HepG2 (cell line): ENCODE measurements at regions not wholly inside any gene's neighbourhood (a gene's known extent, or its start where the extent isn't known, plus 50 kb on each side); places are given as distances from the start of the nearest gene placed in this dataset.

Source experiments
- ATAC-seq: fragments of 200-7000 bp; cut with Tn5 transposase; 3 replicates; pipeline ENCODE4 v1.9.1; 2020; ENCODE audit warnings: mild to moderate bottlenecking, moderate library complexity
- BruUV-seq: library from RNA; stranded (reverse); fragments of 400-500 nt; replicated peaks from 2 replicates; lab custom pipeline; 2021; lab: Mats Ljungman, UMichigan
- CTCF ChIA-PET: fragments of 300-600 bp; formaldehyde crosslinking; extraction: SDS; loops from one replicate; lab custom pipeline; 2021; ENCODE audit warnings: low total read pairs, inconsistent platforms, low intra/inter-chr PET ratio; lab: Yijun Ruan, JAX
- POLR2A ChIA-PET: fragments of 350-600 bp; sonication (Branson Sonifier 250); formaldehyde crosslinking; loops from one replicate; lab custom pipeline; 2020; ENCODE audit warnings: antibody characterized with exemption, inconsistent platforms; lab: Yijun Ruan, JAX
- DNase-seq: peaks from one replicate; pipeline ENCODE4 v3.0.0-alpha.2; 2015; ENCODE audit warnings: low spot score
- FAIRE-seq: peaks from 3 replicates; lab custom pipeline; 2011; peaks lifted over from hg19 to GRCh38; lab: Jason Lieb, UNC
- H2AFZ ChIP-seq: one replicate; pipeline ENCODE4 v1.6.1; 2011; ENCODE audit warnings: low read length, inconsistent platforms
- H3K27ac ChIP-seq: fragments of 300-600 bp; 3 replicates; pipeline ENCODE4 v1.8.0; 2011; ENCODE audit warnings: mixed run types, mild to moderate bottlenecking, mixed read lengths, low read length, inconsistent platforms; ENCODE audit not compliant: insufficient read depth; ENCODE audit errors: extremely low read length
- H3K27me3 ChIP-seq, 2 experiments: fragments of 200-600 bp in 1 of 2; 2 replicates in 1 of 2; 3 replicates in 1 of 2; pipeline versions ENCODE4 v1.6.0 to v1.8.0; 2011; ENCODE audit warnings: low read length in 2 of 2, mild to moderate bottlenecking in 2 of 2, moderate library complexity in 2 of 2, inconsistent platforms in 1 of 2; ENCODE audit not compliant: insufficient read depth in 2 of 2, control insufficient read depth in 1 of 2
- H3K36me3 ChIP-seq, 2 experiments: fragments of 200-600 bp in 1 of 2; replicated peaks in 1 of 2; 2 replicates in 1 of 2; 3 replicates in 1 of 2; pipeline versions ENCODE4 v1.5.1 to v1.8.0; 2011; ENCODE audit warnings: low read length in 2 of 2, inconsistent platforms in 1 of 2; ENCODE audit not compliant: insufficient read depth in 2 of 2, control insufficient read depth in 1 of 2
- H3K4me1 ChIP-seq: 2 replicates; pipeline ENCODE4 v1.5.1; 2012; ENCODE audit warnings: low read length, inconsistent platforms; ENCODE audit not compliant: insufficient read depth
- H3K4me2 ChIP-seq: 2 replicates; pipeline ENCODE4 v1.6.0; 2011; ENCODE audit warnings: low read depth, low read length, inconsistent platforms
- H3K4me3 ChIP-seq, 3 experiments: fragments of 200-600 bp in 1 of 3; sonication (generic), shearing (Covaris generic) in 1 of 3; replicated peaks in 1 of 3; 2 replicates each; pipeline ENCODE4 v1.5.1; 2011 to 2016; ENCODE audit warnings: low read length in 3 of 3, inconsistent platforms in 2 of 3, low read depth in 2 of 3, mild to moderate bottlenecking in 2 of 3, control low read depth in 1 of 3, mixed read lengths in 1 of 3; ENCODE audit not compliant: insufficient read depth in 1 of 3
- H3K79me2 ChIP-seq: one replicate; pipeline ENCODE4 v1.6.1; 2011; ENCODE audit warnings: low read length, inconsistent platforms; ENCODE audit not compliant: insufficient read depth
- H3K9ac ChIP-seq: 2 replicates; pipeline ENCODE4 v1.6.0; 2011; ENCODE audit warnings: mild to moderate bottlenecking, low read depth, low read length, inconsistent platforms; ENCODE audit not compliant: insufficient read depth
- H3K9me3 ChIP-seq: 2 replicates; pipeline ENCODE4 v1.5.1; 2012; ENCODE audit warnings: mild to moderate bottlenecking, low read length
- H4K20me1 ChIP-seq: 2 replicates; pipeline ENCODE4 v1.6.0; 2011; ENCODE audit warnings: inconsistent platforms, mild to moderate bottlenecking, low read length, moderate library complexity; ENCODE audit not compliant: insufficient read depth
- HNF4G ChIP-seq, 2 experiments: sonication (generic) in 1 of 2; formaldehyde crosslinking in 1 of 2; IDR thresholded peaks; 2 replicates each; pipeline versions ENCODE4 v1.4.0 to v1.6.1; 2011 to 2020; ENCODE audit warnings: borderline replicate concordance in 2 of 2, low read depth in 2 of 2, mild to moderate bottlenecking in 2 of 2, low read length in 1 of 2, missing genetic modification reagents in 1 of 2, moderate library complexity in 1 of 2
- HOXD1 ChIP-seq: sonication (generic); formaldehyde crosslinking; IDR thresholded peaks from 2 replicates; pipeline ENCODE4 v1.5.0; 2020; ENCODE audit warnings: missing genetic modification reagents
- PLRG1 ChIP-seq: fragments of 450-650 bp; conservative IDR thresholded peaks from 2 replicates; pipeline ENCODE4 v1.6.1; 2016
- RBAK ChIP-seq: sonication (generic); formaldehyde crosslinking; IDR thresholded peaks from 2 replicates; pipeline ENCODE4 v1.5.1; 2020; ENCODE audit warnings: mild to moderate bottlenecking, missing genetic modification reagents
- SIN3B ChIP-seq: fragments of 150-350 bp; IDR thresholded peaks from 2 replicates; pipeline ENCODE4 v1.6.1; 2014; ENCODE audit warnings: low read length
- ZMYM4 ChIP-seq: sonication (generic); formaldehyde crosslinking; IDR thresholded peaks from 2 replicates; pipeline ENCODE4 v1.8.1; 2023; ENCODE audit warnings: mild to moderate bottlenecking, missing genetic modification reagents
- ZNF577 ChIP-seq: sonication (generic); formaldehyde crosslinking; IDR thresholded peaks from 2 replicates; pipeline ENCODE4 v1.4.0; 2020; ENCODE audit warnings: mild to moderate bottlenecking, low read depth, missing genetic modification reagents, borderline replicate concordance
- ZNF850 ChIP-seq: sonication (generic); formaldehyde crosslinking; conservative IDR thresholded peaks from 2 replicates; pipeline ENCODE4 v1.9.0; 2021; ENCODE audit warnings: mild to moderate bottlenecking, missing genetic modification reagents
- ZSCAN20 ChIP-seq: sonication (generic); formaldehyde crosslinking; IDR thresholded peaks from 2 replicates; pipeline ENCODE4 v1.4.0; 2020; ENCODE audit warnings: missing genetic modification reagents, mild to moderate bottlenecking, borderline replicate concordance
- WGBS: methylation state at CpG from one replicate; pipeline ENCODE4 v1.1.6; 2017; ENCODE audit warnings: low lambda C conversion rate; 5-methylcytosine and 5-hydroxymethylcytosine counted together
- in situ Hi-C: cut with HindIII; loops from 2 replicates; pipeline ENCODE4 v1.10.0; 2017; ENCODE audit warnings: low pct_unique_long_range_greater_than_20kb; ENCODE audit not compliant: extremely low pct_ligation_motif_present
- intact Hi-C: fragments of 100-400 bp; cut with micrococcal nuclease; formaldehyde crosslinking; loops from one replicate; pipeline ENCODE4 v1.10.0; 2022; ENCODE audit not compliant: unreplicated experiment
- TF ChIP-seq, protein P1 (sequence below): sonication (generic); formaldehyde crosslinking; IDR thresholded peaks from 2 replicates; pipeline ENCODE4 v1.5.0; 2020; ENCODE audit warnings: mild to moderate bottlenecking, low read depth, missing genetic modification reagents, borderline replicate concordance
- TF ChIP-seq, protein P2 (sequence below): sonication (generic); formaldehyde crosslinking; IDR thresholded peaks from 2 replicates; pipeline ENCODE4 v1.5.0; 2020; ENCODE audit warnings: missing genetic modification reagents
- TF ChIP-seq, protein P3 (sequence below): sonication (generic); formaldehyde crosslinking; IDR thresholded peaks from 2 replicates; pipeline ENCODE4 v1.8.1; 2023; ENCODE audit warnings: mild to moderate bottlenecking, inconsistent platforms, moderate library complexity, missing genetic modification reagents, borderline replicate concordance
- TF ChIP-seq, protein P4 (sequence below): sonication (generic); formaldehyde crosslinking; IDR thresholded peaks from 2 replicates; pipeline ENCODE4 v1.8.0; 2022; ENCODE audit warnings: mild to moderate bottlenecking, missing genetic modification reagents, borderline replicate concordance

DNA sequence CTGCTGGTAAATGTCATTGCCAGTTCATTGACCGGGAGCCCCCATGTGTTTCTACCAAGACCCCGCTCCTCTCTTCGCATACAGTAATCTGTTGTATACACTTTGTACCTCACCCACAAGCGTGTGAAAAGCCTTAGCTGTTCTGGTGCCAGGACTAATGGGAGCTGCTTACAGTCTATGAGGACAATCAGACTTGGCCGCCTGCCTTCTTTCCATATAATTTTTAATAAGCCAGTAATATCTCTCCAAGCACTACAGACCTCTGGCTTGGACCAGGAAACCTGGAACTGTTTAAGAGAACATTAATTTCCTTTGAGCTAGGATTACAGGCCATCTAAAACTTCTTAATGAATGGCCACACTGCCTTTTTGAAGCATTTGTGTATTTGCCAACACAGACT is 149.7 kb upstream of the MSX1 start:
- 86% methylated on average over 5 of the region's 5 CpGs for WGBS
- no peak overlapping the region for H3K9ac ChIP-seq
- no peak overlapping the region for H3K4me2 ChIP-seq
- intact Hi-C loops = no loop called here
- no peak overlapping the region for H3K4me3 ChIP-seq
- ATAC-seq (no peak), DNase-seq (no peak), FAIRE-seq (no peak)
- no peak overlapping the region for H2AFZ ChIP-seq
- peaks cover 35% of the 10 kb centered on the region for H3K4me1 ChIP-seq
- CTCF ChIA-PET = no interaction called here
- peaks cover 0 to 1% of the 10 kb centered on the region in 2 experiments; a peak in 1 of 5 replicates for H3K36me3 ChIP-seq
- H3K79me2 ChIP-seq = no peaks in the 10 kb centered on the region
- no peaks in the 10 kb centered on the region for H4K20me1 ChIP-seq
- no peaks in the 10 kb centered on the region for H3K9me3 ChIP-seq
- H3K27ac ChIP-seq = no peak overlapping the region
- no TSS peak for BruUV-seq
- TF ChIP-seq HNF4G (IDR thresholded peaks at IDR 0.05; ENCODE audit: borderline replicate concordance, low read depth, low read length) (no peak), HNF4G (CRISPR knock-in tag; IDR thresholded peaks at IDR 0.05; ENCODE audit: borderline replicate concordance, low read depth) (no peak), HOXD1 (no peak)
- H3K27me3 ChIP-seq = no peaks in the 10 kb centered on the region
- POLR2A ChIA-PET = no interaction called here
- in situ Hi-C loops = no loop called here

DNA sequence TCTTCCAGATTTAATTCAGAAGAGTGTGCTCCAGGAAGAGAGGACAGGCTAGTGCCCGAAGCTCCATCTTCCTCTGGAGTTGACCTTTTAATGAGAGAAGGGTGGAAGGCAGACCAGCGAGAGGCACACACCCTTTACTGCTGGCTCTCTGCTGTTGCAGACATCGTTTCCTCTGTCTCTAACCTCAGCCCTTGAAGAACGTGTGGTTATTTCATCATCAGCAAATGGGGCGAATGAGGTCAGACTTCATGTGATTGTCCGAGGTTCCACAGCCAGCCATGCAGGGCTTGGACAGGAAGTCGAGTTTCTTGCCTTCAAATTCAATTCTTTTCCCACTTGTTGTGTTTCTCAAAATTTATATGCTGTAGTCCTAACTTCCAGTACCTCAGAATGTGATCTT is 155.2 kb upstream of the MSX1 start:
- no peak overlapping the region for H2AFZ ChIP-seq
- intact Hi-C loops (no loop called here), in situ Hi-C loops (no loop called here)
- peaks cover 2% of the 10 kb centered on the region for H3K4me1 ChIP-seq
- no peaks in the 10 kb centered on the region for H3K79me2 ChIP-seq
- ChIA-PET POLR2A (no interaction called here), CTCF (no interaction called here)
- H3K4me3 ChIP-seq = no peak overlapping the region
- no peaks in the 10 kb centered on the region for H3K27me3 ChIP-seq
- no peaks in the 10 kb centered on the region; a peak in 1 of 5 replicates for H3K36me3 ChIP-seq
- no peak overlapping the region for H3K4me2 ChIP-seq
- no TSS peak for BruUV-seq
- DNase-seq = no peak
- ATAC-seq = no peak
- no peaks in the 10 kb centered on the region for H4K20me1 ChIP-seq
- no peak overlapping the region for H3K27ac ChIP-seq
- no peak for FAIRE-seq
- 85% methylated on average over 7 of the region's 7 CpGs for WGBS
- no peak overlapping the region for H3K9ac ChIP-seq
- H3K9me3 ChIP-seq = no peaks in the 10 kb centered on the region
- TF ChIP-seq, protein P1, sequence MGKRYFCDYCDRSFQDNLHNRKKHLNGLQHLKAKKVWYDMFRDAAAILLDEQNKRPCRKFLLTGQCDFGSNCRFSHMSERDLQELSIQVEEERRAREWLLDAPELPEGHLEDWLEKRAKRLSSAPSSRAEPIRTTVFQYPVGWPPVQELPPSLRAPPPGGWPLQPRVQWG (CRISPR knock-in tag) = no peak
- TF ChIP-seq SIN3B = no peak
- TF ChIP-seq, protein P2, sequence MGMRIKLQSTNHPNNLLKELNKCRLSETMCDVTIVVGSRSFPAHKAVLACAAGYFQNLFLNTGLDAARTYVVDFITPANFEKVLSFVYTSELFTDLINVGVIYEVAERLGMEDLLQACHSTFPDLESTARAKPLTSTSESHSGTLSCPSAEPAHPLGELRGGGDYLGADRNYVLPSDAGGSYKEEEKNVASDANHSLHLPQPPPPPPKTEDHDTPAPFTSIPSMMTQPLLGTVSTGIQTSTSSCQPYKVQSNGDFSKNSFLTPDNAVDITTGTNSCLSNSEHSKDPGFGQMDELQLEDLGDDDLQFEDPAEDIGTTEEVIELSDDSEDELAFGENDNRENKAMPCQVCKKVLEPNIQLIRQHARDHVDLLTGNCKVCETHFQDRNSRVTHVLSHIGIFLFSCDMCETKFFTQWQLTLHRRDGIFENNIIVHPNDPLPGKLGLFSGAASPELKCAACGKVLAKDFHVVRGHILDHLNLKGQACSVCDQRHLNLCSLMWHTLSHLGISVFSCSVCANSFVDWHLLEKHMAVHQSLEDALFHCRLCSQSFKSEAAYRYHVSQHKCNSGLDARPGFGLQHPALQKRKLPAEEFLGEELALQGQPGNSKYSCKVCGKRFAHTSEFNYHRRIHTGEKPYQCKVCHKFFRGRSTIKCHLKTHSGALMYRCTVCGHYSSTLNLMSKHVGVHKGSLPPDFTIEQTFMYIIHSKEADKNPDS (CRISPR knock-in tag) = no peak
- TF ChIP-seq ZSCAN20 = no peak
- no peak for TF ChIP-seq ZNF850
- TF ChIP-seq PLRG1 = no peak
- TF ChIP-seq RBAK (CRISPR knock-in tag) = no peak
- TF ChIP-seq ZNF577 (CRISPR knock-in tag) = no peak
- TF ChIP-seq, protein P3, sequence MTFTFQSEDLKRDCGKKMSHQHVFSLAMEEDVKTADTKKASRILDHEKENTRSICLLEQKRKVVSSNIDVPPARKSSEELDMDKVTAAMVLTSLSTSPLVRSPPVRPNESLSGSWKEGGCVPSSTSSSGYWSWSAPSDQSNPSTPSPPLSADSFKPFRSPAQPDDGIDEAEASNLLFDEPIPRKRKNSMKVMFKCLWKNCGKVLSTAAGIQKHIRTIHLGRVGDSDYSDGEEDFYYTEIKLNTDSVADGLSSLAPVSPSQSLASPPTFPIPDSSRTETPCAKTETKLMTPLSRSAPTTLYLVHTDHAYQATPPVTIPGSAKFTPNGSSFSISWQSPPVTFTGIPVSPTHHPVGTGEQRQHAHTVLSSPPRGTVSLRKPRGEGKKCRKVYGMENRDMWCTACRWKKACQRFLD (CRISPR knock-in tag) = no peak
- TF ChIP-seq, protein P4, sequence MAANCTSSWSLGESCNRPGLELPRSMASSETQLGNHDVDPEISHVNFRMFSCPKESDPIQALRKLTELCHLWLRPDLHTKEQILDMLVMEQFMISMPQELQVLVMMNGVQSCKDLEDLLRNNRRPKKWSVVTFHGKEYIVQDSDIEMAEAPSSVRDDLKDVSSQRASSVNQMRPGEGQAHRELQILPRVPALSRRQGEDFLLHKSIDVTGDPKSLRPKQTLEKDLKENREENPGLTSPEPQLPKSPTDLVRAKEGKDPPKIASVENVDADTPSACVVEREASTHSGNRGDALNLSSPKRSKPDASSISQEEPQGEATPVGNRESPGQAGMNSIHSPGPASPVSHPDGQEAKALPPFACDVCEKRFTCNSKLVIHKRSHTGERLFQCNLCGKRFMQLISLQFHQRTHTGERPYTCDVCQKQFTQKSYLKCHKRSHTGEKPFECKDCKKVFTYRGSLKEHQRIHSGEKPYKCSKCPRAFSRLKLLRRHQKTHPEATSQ = no peak
- TF ChIP-seq ZMYM4 = no peak
